Fibroblast of the aortic adventitia (primary cell): ENCODE measurements at regions not wholly inside any gene's neighbourhood (a gene's known extent, or its start where the extent isn't known, plus 50 kb on each side); places are given as distances from the start of the nearest gene placed in this dataset.
A peak's percentile ranks its signal among the peaks of the same experiment; 100 is the strongest.
"Not testable (repeated sequence)": the region's sequence is repeated elsewhere in the genome, so short reads cannot be mapped to it uniquely, and the experiment has no call there.

Experiments
- DNase-seq: peaks from one replicate; pipeline ENCODE4 v3.0.0-alpha.2; 2010; ENCODE audit warnings: low read depth
- H3K4me3 ChIP-seq: 2 replicates; pipeline ENCODE4 v1.5.1; 2011; ENCODE audit warnings: low read depth, mild to moderate bottlenecking, control low read depth, low read length, moderate library complexity
- CTCF ChIP-seq: IDR thresholded peaks from 2 replicates; pipeline ENCODE4 v1.5.1; 2011; ENCODE audit warnings: mild to moderate bottlenecking, low read length, control low read depth, inconsistent platforms; ENCODE audit not compliant: insufficient read depth

- no peak for TF ChIP-seq CTCF
- no peak for DNase-seq
Observed at GRCh38 chr1:188778578-188778977, 1699.1 kb downstream of the BRINP3 start.

GRCh38 chr1:188782220-188782841, 1695.3 kb downstream of the BRINP3 start:
- DNase-seq: peak; percentile 1
- no peak overlapping the region for H3K4me3 ChIP-seq
- TF ChIP-seq CTCF: no peak

More at GRCh38 chr1:188778578-188778977, 1699.1 kb downstream of the BRINP3 start:
- no peak overlapping the region for H3K4me3 ChIP-seq

- TF ChIP-seq CTCF: no peak
- H3K4me3 ChIP-seq: no peak overlapping the region
- DNase-seq: no peak
Observed at GRCh38 chr1:188794969-188795368, 1682.7 kb downstream of the BRINP3 start.

- not testable (repeated sequence) for DNase-seq, H3K4me3 ChIP-seq
Observed at GRCh38 chr1:188812153-188812552, 1665.5 kb downstream of the BRINP3 start.

- H3K4me3 ChIP-seq, DNase-seq: not testable (repeated sequence)
Observed at GRCh38 chr1:188812836-188813573, 1664.7 kb downstream of the BRINP3 start.

GRCh38 chr1:188817814-188818213, 1659.8 kb downstream of the BRINP3 start:
- TF ChIP-seq CTCF: no peak

GRCh38 chr1:188822248-188822647, 1655.4 kb downstream of the BRINP3 start:
- TF ChIP-seq CTCF: no peak
- no peak for DNase-seq
- no peak overlapping the region for H3K4me3 ChIP-seq

More at GRCh38 chr1:188817814-188818213, 1659.8 kb downstream of the BRINP3 start:
- H3K4me3 ChIP-seq: no peak overlapping the region
- DNase-seq: no peak

GRCh38 chr1:188825471-188825870, 1652.2 kb downstream of the BRINP3 start:
- TF ChIP-seq CTCF: no peak
- no peak overlapping the region for H3K4me3 ChIP-seq
- DNase-seq: no peak
